ENCODE measurements at regions not wholly inside any gene's neighbourhood (a gene's known extent, or its start where the extent isn't known, plus 50 kb on each side); places are given as distances from the start of the nearest gene placed in this dataset.

DNA sequence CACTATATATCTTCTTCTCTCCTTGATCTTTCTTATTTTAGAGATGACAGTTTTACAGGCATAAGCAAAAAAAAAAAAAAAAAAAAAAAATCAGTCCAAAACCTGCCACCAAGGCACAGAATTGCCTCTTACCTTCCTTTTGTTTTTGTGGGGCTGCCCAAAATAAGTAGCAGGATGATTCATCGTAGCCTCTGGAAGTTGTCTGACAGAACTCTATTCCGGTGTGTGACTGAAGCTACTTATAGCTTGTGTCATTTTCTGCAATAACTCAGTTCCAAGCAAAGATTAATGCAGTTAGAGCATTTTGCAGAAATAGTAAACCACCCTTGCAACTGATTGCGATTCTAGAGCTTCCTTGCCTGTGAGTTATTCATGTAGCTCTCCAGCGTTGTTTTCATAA is 186.8 kb downstream of the KIF2B start:
- no peak for DNase-seq

GRCh38 chr17:54013072-54013471 is 190.3 kb downstream of the KIF2B start:
- DNase-seq = no peak

DNA sequence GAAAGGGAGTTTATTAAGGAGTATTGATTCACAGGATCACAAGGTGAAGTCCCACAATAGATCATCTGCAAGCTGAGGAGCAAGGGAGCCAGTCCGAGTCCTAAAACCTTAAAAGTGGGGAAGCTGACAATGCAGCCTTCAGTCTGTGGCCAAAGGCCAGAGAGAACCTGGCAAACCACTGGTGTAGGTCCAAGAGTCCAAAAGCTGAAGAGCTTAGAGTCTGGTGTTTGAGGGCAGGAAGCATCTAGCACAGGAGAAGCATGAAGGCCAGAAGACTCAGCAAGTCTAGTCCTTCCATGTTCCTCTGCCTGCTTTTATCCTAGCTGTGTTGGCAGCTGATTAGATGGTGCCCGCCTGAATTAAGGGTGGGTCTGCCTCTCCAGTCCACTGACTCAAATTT is 193.0 kb downstream of the KIF2B start:
- no peak for DNase-seq

- no peak for DNase-seq
Measured at GRCh38 chr17:54021418-54021817, 198.7 kb downstream of the KIF2B start.

DNA sequence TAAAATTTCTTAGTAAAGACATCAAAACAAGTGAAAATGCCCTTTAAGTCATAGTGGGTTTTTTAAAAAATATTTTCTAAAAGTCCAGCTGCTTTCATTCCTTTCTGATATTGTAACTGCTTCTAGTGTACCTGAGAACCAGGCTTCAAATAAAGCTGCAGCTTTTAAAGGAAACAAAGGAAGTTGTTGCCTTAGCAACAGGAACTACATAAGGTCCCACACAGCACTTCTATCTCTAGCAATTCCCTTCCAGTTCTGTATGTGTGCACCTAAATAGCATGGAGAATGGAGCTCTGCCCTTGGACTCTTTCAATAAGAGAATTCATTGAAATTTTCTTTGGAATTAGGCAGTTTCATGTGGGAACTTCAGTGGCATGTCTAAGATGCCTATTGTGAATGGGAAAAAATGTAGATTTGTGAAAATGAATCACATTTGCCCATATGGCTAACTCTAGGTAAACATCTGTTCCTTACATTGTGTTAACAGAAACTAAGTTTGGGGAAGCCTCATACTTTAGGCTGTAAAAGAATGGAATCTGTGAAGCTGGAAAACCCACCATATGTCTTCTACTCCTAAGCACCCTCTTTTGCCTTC is 206.4 kb downstream of the KIF2B start:
- DNase-seq = peak; percentile 36

DNA sequence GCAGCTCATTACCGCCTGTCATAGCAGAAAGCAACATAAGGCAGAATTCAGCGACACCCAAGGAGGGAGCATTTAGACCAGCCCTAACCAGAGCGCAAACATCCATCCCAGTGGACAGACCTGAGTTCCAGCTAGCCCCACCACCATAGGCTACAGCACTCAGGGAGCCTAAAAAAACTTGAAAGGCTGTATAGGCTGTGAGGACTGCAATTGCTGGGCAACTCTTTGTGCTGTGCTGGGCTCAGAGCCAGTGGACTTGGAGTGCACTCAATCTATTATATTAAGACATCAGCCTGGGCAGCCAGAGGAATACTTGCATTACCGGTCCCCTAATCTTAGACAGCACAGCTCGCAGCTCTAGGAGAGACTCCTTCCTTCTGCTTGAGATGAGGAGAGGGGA is 207.3 kb downstream of the KIF2B start:
- DNase-seq = no peak

DNA sequence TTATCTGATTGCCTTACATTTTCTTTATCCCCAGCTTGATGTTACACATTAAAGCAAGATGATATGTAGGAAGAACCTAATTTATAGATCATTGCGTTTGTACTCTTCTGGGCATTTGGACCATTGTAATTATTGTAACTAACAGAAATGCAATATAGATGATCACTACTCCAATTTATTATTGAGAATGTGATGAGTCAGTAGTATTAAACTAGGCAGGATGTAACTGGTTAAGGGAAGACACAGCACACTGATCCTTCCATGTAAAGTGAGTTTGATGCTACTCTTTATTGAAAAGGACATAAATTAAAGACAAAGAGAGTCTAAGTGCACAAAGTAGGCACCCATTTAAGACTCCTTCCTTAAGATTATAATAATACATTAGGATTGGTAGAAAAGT is 223.8 kb downstream of the KIF2B start:
- DNase-seq = no peak

DNA sequence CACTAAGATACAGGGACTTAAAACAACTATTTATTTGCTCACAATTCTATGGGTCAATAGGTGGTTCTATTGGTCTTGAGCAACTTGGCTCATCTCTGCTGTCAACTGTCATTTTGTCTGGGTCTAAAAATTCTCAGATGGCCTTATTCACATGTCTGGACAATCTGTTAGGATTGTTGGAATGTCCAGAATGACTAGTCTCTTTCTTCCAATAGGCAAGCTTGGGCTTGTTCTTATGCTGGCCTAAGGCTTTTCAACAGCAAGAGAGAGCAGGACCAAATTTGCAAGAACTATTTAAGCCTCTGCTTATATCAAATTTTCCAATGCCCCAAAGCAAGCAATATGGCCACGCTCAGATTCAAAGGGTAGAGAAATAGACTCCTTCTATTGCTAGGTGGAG is 240.9 kb downstream of the KIF2B start:
- no peak for DNase-seq

DNA sequence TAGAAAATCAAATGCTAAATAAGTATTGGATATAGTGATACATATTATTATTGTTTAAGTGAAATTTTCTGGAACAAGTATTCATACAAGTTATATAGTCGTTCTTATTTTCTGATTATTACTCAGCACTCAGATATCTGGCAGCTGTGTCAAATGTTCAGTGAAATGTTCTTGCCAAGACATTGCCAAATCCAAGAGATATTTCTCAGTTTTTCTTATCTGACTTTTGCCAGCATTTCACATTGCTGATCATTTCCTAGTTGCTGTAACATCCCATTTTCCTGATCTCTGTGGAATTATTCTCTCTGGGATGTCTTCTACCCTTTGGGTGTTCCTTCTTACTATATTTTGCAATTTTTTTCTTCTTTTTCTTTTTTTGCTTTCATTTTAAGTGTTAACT is 262.3 kb downstream of the KIF2B start:
- DNase-seq = no peak

GRCh38 chr17:54085934-54086333 is 263.2 kb downstream of the KIF2B start:
- DNase-seq = no peak

GRCh38 chr17:54096216-54096615 is 273.5 kb downstream of the KIF2B start:
- no peak for DNase-seq

- no peak for DNase-seq
Measured at GRCh38 chr17:54099221-54099620, 276.5 kb downstream of the KIF2B start.

GRCh38 chr17:54102246-54102645 is 279.5 kb downstream of the KIF2B start:
- DNase-seq = no peak

DNA sequence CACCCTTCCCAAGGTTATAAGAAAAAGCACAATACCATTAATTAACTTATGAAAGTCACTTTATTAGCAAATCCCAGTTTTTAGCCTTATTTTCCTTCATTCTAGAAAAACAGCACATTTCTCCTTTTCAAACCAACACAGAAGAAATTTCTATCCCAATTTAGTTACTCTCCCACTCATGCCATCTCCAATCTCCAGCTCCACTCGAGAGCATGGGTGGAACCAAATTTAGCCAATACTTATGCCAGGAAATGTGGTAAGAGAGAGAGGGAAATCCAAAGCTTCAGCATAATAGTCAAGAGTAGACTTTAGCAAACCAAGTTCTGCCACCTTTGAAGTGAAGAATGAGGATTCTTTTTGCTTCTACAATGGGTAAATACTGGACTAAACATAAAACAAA is 288.8 kb downstream of the KIF2B start:
- DNase-seq = no peak

DNA sequence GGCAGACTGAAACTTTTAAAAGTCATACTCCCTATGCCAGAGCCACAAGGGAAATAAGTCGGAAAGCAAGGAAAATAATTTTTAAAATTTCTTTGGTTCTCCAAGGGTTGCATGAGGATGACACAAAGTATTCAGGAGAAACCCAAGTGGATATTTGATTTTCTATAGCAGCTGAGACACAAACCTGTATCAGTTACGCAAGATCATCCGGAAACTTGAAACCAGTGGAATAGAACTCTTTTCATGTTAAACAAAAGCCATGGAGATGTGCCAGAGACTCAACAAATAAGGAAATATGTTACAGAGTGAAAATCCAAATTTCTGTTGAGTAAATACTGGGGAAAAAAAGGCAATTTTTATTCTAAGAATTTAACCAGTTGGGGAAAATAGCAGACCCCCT is 294.7 kb downstream of the KIF2B start:
- DNase-seq = no peak

GRCh38 chr17:54124456-54124855 is 301.7 kb downstream of the KIF2B start:
- no peak for DNase-seq

DNA sequence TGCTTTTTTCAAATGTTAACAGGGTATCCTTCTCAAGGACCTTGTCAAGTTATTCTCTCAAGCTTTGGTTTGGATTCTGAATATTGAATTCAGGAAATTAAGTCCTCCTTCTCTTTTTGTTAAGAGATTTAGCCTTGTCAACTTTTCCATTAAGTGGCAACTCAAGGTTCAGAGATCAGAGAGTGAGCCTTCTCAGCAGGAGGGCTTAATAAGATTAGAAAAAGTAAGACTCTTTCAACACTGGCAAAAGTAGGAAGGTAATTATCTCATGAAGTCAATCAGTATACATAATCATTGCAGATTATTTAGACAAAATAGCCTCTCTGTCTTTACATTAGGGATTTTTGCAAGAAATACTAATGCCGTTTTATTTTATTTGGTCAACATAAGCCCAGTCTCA is 330.7 kb downstream of the KIF2B start:
- no peak for DNase-seq

GRCh38 chr17:54157542-54157941 is 334.8 kb downstream of the KIF2B start:
- DNase-seq = no peak

DNA sequence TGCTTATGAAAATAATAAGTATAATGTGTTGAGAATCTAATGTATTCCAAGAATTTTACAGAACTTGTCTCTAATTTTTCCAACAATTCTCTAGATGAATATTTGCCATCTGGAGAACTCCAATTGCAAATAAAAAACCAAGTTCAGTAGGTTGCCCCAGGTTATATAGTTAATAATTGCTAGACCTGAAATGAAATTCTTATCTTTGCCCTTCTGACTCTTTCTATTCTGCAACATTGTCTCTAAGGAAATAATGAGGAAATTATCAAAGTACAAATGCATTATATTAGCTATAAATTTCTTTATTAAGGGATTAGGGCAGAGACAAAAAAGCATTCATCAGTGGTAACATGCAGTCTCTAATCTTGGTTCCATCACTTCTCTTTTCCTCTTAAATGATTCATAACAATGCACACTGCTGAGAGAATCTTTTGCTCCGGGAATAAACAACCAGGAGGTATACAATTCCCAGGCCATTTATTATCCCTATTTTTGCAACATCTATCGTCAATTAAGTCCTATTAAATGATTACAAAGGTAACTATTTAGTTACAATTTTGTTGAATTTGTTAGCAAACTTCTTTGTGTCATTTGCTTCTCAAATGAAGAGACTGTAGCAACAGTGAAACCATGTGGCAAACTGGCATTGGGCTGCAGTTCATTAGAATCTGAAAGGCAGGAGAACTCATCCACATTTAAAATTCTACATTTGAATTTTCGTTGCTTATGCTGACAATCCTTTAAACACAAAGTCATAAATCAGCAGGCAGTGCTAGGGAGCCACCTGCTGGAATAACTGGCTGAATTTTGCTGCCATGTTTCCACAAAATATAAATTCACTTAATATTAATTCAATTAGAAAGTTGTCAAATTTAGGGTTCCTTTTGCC is 349.6 kb downstream of the KIF2B start:
- DNase-seq = no peak

- DNase-seq = no peak
Measured at GRCh38 chr17:54172985-54173316, 350.2 kb downstream of the KIF2B start.

- DNase-seq = no peak
Measured at GRCh38 chr17:54177606-54178308, 355.0 kb downstream of the KIF2B start.

DNA sequence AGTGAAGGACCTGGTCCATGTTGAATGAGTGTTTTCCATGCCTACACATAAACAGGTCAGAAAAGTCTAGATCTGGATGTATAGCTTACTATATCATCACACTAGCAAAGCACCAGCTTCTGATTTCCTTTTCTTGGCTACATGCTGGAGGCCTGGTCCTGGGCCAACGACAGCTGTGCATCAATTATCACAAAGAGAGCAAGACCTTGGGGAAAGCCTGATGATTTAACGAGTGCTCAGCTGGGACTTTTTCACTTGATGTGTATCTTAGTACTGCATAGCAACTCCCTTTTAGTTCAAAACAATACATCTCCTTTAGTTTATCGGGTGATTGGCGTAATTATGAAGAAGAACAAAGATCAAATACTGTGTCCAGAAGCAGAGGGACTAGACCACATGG is 358.2 kb downstream of the KIF2B start:
- DNase-seq = no peak

DNA sequence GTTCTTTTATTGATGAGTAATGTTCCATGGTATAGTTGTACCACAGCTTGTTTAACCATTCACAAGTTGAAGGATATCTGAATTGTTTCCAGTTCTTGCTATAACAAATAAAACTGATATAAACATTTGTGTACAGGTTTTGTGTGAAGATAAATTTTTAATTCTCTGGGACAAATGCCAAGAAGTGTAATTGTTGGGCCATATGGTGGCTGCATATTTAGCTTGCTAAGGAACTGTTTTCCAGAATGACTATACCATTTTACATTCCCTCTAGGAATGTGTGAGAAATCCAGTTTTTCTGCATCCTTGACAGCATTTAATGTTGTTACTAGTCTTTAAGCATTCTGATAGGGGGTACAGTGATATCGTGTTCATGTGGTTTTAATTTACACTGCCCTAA is 368.5 kb downstream of the KIF2B start:
- no peak for DNase-seq

DNA sequence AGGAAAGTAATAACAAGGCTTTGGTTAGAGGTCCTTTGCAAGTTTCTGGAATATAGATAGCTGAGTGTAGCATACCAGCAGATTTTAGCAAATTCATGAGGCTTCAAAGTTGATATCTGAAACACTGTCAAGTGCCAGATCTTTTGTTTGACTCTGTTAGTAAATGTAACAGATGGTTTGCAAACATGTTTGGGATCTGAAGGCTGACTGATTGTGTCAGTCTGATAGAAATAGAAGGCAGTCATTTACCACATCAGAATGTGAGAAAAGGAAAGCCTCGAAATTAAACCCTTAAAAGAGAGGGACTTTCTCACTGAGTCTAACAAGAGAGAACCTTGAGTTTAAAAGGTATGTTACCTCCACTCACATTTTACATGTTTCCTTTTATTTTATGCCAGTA is 371.5 kb downstream of the KIF2B start:
- no peak for DNase-seq
